Body of pancreas (tissue), 4 donors: ENCODE measurements at regions not wholly inside any gene's neighbourhood (a gene's known extent, or its start where the extent isn't known, plus 50 kb on each side); places are given as distances from the start of the nearest gene placed in this dataset.

ENCODE experiments used
- ATAC-seq: fragments of 150-250 bp; one replicate; pipeline ENCODE4 v1.9.1; 2016
- DNase-seq, 4 donors: peaks; one replicate each; pipeline ENCODE4 v3.0.0-alpha.2; 2019
- H3K27ac ChIP-seq, 4 donors: fragments of 200-600 bp; sonication (generic); 1 replicate in 3 of 4; 2 replicates in 1 of 4; pipeline versions ENCODE4 v1.5.1 to v1.6.1; 2016 to 2019; ENCODE audit warnings: mild to moderate bottlenecking in 1 of 4, mixed read lengths in 1 of 4, moderate library complexity in 1 of 4
- H3K27me3 ChIP-seq, 2 donors: fragments of 200-600 bp; sonication (generic); one replicate each; pipeline ENCODE4 v1.6.0; 2016; ENCODE audit warnings: mild to moderate bottlenecking in 1 of 2
- H3K36me3 ChIP-seq, 2 donors: fragments of 200-600 bp; sonication (generic); replicated peaks in 1 of 2; 2 replicates each; pipeline ENCODE4 v1.5.1; 2016; ENCODE audit warnings: low read depth in 2 of 2; ENCODE audit not compliant: insufficient read depth in 1 of 2
- H3K4me1 ChIP-seq: fragments of 200-600 bp; sonication (generic); one replicate; pipeline ENCODE4 v1.6.0; 2016
- H3K4me3 ChIP-seq, 2 donors: fragments of 200-600 bp; sonication (generic); 1 replicate in 1 of 2; 2 replicates in 1 of 2; pipeline ENCODE4 v1.5.1; 2016 to 2019
- H3K9me3 ChIP-seq, 3 donors: fragments of 200-600 bp; sonication (generic); 1 replicate in 2 of 3; 2 replicates in 1 of 3; pipeline ENCODE4 v1.5.1; 2016
- POLR2A ChIP-seq, 3 donors: fragments of 450-650 bp; IDR thresholded peaks; one replicate each; pipeline ENCODE4 v1.6.1; 2016; ENCODE audit warnings: antibody characterized with exemption in 3 of 3, mild to moderate bottlenecking in 2 of 3
- WGBS, 2 donors: methylation state at CpG; one replicate each; pipeline ENCODE4 v1.1.5; 2017; 5-methylcytosine and 5-hydroxymethylcytosine counted together
- intact Hi-C: fragments of 100-400 bp; cut with DNase I; formaldehyde crosslinking; loops from one replicate; pipeline ENCODE4 v1.15.1; 2023
- TF ChIP-seq, protein P1 (sequence below), 7 experiments: fragments of 450-650 bp in 4 of 7; fragments of 200-600 bp in 3 of 7; sonication (generic) in 3 of 7; IDR thresholded peaks; one replicate each; pipeline ENCODE4 v1.5.1; 2016 to 2019; ENCODE audit warnings: antibody characterized with exemption in 7 of 7

DNA sequence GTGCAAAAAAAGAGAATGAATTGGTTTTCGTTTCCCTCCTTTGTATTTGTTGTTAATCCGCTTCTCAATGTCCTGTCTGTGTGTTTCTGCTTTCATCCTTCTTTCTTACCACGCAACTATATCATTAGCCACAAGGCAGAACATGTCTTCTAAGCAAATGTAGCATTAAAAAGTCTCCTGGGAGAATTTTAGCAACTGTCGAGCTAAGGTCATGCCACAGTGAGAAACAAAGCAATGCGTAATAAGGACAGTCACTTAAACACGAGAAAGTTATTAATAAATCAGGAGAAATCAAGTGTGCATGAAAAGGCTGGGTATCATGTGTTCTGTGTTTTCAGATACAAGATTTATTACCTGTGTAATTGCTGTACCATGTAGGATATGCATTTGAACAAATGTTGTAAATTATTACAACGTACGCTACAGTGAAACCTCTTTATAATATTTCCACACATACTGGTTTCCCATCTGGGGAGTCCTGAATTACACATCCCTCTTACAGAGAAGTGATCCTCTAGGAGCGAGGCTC, 890.8 kb downstream of the TRIML1 start:
- ATAC-seq = no peak
- 59 to 60% methylated on average over 9 of the region's 9 CpGs for WGBS, 2 donors
- H3K4me1 ChIP-seq = no peaks in the 10 kb centered on the region
- no peak overlapping the region for H3K27ac ChIP-seq
- intact Hi-C loops = no loop called here
- H3K4me3 ChIP-seq = no peak overlapping the region
- TF ChIP-seq, protein P1, sequence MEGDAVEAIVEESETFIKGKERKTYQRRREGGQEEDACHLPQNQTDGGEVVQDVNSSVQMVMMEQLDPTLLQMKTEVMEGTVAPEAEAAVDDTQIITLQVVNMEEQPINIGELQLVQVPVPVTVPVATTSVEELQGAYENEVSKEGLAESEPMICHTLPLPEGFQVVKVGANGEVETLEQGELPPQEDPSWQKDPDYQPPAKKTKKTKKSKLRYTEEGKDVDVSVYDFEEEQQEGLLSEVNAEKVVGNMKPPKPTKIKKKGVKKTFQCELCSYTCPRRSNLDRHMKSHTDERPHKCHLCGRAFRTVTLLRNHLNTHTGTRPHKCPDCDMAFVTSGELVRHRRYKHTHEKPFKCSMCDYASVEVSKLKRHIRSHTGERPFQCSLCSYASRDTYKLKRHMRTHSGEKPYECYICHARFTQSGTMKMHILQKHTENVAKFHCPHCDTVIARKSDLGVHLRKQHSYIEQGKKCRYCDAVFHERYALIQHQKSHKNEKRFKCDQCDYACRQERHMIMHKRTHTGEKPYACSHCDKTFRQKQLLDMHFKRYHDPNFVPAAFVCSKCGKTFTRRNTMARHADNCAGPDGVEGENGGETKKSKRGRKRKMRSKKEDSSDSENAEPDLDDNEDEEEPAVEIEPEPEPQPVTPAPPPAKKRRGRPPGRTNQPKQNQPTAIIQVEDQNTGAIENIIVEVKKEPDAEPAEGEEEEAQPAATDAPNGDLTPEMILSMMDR (IDR thresholded peaks at IDR 0.05) = no peak
- TF ChIP-seq POLR2A (IDR thresholded peaks at IDR 0.05) = no peak
- no peak for DNase-seq
- H3K36me3 ChIP-seq = no peaks in the 10 kb centered on the region
- no peaks in the 10 kb centered on the region for H3K9me3 ChIP-seq
- H3K27me3 ChIP-seq = no peaks in the 10 kb centered on the region

DNA sequence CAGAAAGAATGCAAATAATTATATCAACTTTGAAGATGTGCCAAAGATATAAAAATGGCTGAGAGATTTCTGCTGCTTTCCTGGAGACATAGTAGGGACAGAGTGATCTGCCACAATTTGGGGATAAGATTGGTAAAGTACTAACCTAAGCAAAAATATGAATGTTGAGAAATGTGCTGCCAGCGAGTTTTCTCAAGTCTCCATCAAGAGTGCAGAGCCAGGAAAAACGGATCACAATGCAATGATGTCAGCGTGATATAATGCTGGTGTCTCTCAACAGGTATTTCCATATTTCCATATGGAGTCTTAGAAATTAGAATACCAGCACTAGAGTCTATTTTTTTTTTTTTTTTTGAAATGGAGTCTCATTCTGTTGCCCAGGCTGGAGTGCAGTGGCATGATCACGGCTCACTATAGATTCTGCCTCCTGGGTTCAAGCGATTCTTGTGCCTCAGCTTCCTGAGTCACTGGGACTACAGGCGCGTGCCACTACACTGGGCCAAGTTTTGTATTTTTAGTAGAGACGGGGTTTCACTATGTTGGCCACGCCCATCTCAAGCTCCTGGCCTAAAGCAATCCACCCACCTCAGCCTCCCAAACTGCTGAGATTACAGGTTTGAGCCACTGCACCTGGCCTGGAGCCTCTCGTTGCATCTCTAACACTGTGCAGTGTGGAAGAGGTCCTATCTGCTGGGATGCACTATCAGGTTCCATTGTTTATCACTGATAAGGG, 893.5 kb downstream of the TRIML1 start:
- Histone ChIP-seq H3K4me3 (no peak overlapping the region), H3K9me3 (no peaks in the 10 kb centered on the region), H3K4me1 (no peaks in the 10 kb centered on the region), H3K27me3 (no peaks in the 10 kb centered on the region), H3K27ac (no peak overlapping the region), H3K36me3 (no peaks in the 10 kb centered on the region)
- ATAC-seq (no peak), DNase-seq (no peak)
- intact Hi-C loops = no loop called here
- 56 to 72% methylated on average over 8 to 10 of the region's 10 CpGs for WGBS, 2 donors
- no peak for TF ChIP-seq POLR2A (IDR thresholded peaks at IDR 0.05)
- TF ChIP-seq, protein P1 (IDR thresholded peaks at IDR 0.05) = no peak

- intact Hi-C loops = no loop called here
- no peaks in the 10 kb centered on the region for H3K36me3 ChIP-seq
- ATAC-seq (no peak), DNase-seq (no peak)
- H3K4me3 ChIP-seq = no peak overlapping the region
- TF ChIP-seq, protein P1 (IDR thresholded peaks at IDR 0.05) = no peak
- TF ChIP-seq POLR2A (IDR thresholded peaks at IDR 0.05) = no peak
- no peaks in the 10 kb centered on the region for H3K4me1 ChIP-seq
- no peaks in the 10 kb centered on the region for H3K9me3 ChIP-seq
- H3K27me3 ChIP-seq = no peaks in the 10 kb centered on the region
- H3K27ac ChIP-seq = no peak overlapping the region
- WGBS, 2 donors = 65 to 68% methylated on average over 13 of the region's 13 CpGs
These were observed 894.6 kb downstream of the TRIML1 start for GRCh38 chr4:189033801-189034347.

GRCh38 chr4:189035091-189035490, 895.9 kb downstream of the TRIML1 start:
- H3K4me3 ChIP-seq = no peak overlapping the region
- intact Hi-C loops = no loop called here
- H3K4me1 ChIP-seq = no peaks in the 10 kb centered on the region
- 88% methylated on average over 14 of the region's 14 CpGs for WGBS, 2 donors
- ATAC-seq = no peak
- no peaks in the 10 kb centered on the region for H3K27me3 ChIP-seq
- no peak overlapping the region for H3K27ac ChIP-seq
- TF ChIP-seq POLR2A (IDR thresholded peaks at IDR 0.05) = no peak
- TF ChIP-seq, protein P1 (IDR thresholded peaks at IDR 0.05) = no peak
- DNase-seq = no peak
- H3K9me3 ChIP-seq = no peaks in the 10 kb centered on the region
- no peaks in the 10 kb centered on the region for H3K36me3 ChIP-seq
